GM19372 (cell line): ENCODE measurements at regions not wholly inside any gene's neighbourhood (a gene's known extent, or its start where the extent isn't known, plus 50 kb on each side); places are given as distances from the start of the nearest gene placed in this dataset.

ENCODE experiments used
- ATAC-seq: cut with Tn5 transposase; IDR thresholded peaks from one replicate; pipeline ENCODE4 v1.9.1; 2021; ENCODE audit warnings: mild to moderate bottlenecking, low read depth, moderate library complexity; ENCODE audit not compliant: unreplicated experiment

- no peak for ATAC-seq
These were observed 86.4 kb downstream of the ADRB2 start for GRCh38 chr5:148912714-148913398.

DNA sequence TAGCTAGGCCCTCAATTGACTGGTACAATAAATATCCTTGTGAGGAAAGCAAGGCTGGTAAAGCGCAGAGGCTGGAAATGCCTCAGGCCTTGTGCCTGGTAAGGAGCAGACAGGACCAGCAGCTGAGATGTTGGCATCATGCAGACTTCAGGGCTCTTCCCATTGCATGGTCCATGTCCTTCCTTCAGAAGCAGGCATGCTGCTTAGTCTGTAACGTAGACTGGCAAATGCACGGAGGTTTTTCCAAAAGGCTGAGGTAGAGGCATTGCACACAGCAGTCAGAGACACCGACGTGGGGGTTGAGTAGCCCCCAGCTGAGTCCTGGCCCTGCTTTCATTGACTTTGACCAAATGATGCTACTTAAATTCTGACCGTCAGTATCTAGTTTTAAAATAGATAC lies 87.1 kb downstream of the ADRB2 start:
- ATAC-seq = no peak

DNA sequence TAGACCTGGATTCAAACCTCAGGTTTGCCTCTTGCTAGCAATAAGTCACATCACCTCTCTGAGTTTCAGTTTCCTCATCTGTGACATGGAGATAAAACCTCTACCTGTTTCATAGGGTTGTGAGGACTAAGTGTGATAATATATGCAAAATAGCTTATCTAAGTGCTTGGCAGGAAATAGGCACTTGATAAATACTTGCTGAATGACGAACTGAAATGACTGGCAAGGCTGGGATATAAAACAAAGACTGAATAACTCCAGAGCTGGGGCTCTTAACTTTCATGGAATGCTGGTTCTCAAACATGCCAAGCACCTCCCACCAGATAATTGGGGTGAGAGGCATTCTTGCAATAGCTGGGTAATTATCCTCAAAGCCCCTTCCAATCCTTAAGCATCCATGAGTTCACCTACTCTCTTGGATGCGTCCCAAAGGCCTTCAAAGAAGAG lies 87.6 kb downstream of the ADRB2 start:
- no peak for ATAC-seq

GRCh38 chr5:148915224-148915817 lies 88.9 kb downstream of the ADRB2 start:
- no peak for ATAC-seq

DNA sequence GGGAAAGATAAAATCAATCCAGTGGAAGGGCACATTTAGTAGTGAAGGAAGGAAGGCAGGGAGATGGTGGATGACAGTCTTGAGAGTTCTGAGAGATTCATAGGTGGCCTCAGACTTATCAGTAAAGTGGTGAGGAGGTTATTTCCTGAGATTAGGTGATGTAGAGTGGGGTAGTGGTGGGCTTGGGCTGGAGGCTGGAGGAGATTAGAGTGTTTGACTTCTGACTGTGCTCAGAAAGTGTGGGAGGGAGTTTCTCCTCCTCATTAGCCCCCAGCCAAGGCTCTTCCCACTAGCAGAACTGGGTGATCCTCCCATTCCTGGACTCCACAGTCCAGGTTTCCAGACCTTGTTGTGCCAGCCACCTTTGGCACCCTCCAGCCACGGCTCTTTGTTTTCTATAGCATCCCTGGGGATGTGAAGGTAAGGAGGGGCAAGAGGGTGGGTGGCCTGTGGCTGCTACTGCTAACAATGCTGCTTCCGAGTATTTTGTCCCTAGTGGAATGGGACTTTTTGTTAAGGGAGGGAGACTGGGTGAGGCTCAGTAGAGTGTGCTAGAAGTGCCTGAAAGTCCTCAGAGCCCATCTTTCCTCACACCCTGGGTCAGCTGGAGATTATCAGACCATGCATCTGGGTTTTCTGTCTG lies 94.4 kb downstream of the ADRB2 start:
- ATAC-seq = no peak

DNA sequence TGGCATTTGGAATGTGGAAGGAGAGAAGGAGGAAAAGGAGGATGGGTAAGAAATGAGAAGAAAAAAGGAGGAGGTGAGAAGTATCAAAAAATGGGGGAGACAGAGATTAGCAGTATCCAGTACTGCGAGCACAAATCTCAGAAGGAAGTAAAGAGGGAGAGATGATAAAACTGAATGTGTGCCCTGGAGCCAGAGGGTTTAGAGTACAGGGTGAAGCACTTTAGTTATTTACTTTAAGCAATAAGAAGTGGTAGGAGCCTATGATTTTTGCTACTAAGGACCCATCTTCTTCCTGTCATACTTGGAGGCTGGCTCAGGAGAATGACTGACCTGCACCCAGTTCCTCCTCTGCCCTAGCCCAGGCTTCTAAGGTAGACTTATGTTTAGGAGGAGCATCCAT lies 94.9 kb downstream of the ADRB2 start:
- no peak for ATAC-seq

DNA sequence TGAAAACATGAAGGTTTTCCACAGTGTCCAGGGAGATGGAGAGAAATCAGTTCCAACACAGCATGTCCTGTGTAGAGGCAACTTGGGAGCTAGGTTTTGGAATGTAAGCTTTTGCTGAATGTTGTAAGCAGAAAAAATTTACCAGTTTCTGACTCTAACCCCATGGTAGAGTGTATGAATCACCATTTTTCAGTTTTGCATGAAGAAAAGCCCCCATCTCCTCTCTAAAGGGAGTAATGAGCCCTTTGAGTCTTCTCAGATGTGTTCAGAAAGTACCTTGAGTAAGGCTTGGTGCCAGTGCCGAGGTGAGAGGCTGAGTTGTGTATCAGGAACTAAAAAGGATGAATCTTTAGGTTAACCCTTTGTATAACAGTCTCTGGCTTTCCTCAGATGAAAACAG lies 96.2 kb downstream of the ADRB2 start:
- ATAC-seq = peak; percentile 53

DNA sequence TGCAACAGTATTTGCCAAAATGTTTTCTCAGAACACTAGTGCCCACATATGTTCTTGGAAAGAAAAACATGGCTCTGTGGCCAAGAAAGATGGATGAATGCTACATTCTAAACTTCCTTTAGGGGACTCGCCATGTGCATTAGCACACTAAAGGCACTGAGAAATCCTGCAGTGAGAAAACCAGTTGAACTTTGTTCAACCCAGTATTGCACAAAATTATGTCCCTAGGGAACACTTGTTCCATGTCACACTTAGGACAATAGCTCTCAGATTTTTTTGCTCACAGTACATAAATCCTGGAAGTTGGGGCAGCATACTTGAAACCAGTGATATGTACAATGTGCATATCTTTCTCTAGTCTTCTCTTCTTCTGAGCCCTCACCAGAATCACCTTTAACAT lies 96.6 kb downstream of the ADRB2 start:
- ATAC-seq = no peak

- ATAC-seq = no peak
These were observed 98.4 kb downstream of the ADRB2 start for GRCh38 chr5:148924817-148925216.

DNA sequence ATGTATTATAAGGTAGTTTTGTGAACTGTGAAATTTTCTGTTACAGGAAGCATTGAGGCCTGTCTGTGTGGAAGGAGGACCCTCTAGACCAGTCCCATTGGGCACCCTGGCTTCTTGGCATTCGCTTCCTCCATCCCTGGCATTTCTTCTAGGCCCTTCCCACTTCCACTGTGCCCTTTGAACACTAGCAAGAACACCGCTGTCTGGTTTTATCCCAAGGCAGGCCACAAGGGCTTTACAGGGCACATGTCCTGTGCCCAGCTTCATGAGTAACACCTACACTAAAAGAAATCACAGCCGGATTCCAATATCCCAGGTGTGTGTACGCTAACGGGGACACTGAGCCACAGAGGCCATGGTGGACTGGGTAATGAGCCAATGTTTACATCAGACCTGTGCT lies 99.8 kb downstream of the ADRB2 start:
- no peak for ATAC-seq

GRCh38 chr5:148927307-148927946 lies 101.0 kb downstream of the ADRB2 start:
- ATAC-seq = no peak

DNA sequence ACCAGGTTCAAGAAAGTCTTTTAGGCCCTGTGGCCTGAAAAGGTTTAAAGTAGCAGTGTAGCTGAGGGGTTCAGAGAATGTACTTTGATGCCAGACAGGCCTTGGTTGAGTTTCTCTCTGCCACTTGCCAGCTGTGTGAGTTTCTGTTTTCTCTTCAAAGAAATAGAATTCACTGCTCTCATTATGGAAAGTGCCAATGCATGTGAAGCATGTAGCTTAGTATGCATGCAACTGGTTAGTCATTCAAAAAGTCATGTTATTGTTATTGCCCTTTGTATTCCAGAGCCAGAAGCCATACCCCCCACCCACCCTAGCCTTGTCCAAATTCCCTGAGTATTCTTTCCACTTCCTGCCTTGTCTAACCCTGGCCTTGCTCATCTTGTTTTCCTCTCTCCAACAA lies 101.7 kb downstream of the ADRB2 start:
- ATAC-seq = no peak

GRCh38 chr5:148931453-148932057 lies 105.1 kb downstream of the ADRB2 start:
- ATAC-seq = no peak

- ATAC-seq = no peak
These were observed 106.0 kb downstream of the ADRB2 start for GRCh38 chr5:148932355-148932935.

GRCh38 chr5:148933903-148934432 lies 107.6 kb downstream of the ADRB2 start:
- ATAC-seq = no peak

DNA sequence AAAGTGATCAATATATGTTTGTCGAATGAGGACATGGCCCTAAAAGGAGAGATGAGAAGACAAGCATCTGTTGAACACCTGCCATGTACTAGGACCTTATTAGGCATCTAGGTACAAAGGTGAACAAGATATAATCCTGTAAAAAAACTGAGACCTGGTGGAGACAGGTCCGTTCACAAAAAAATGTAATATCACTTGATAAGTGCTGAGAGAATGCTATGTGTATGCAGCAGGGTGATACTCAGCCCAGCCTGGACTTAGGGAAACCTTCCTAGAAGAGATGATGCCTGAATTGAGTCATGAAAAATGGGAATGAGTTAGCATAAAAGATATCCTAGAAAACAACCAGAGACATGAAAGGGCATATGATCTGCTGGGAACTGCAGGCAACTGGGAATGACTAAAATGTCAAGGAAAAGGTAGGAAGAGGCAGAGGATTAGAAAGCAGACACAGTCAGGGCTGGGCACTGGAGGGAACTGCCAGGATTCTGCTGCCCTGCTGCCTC lies 108.5 kb downstream of the ADRB2 start:
- no peak for ATAC-seq

GRCh38 chr5:148937239-148937638 lies 110.8 kb downstream of the ADRB2 start:
- no peak for ATAC-seq

DNA sequence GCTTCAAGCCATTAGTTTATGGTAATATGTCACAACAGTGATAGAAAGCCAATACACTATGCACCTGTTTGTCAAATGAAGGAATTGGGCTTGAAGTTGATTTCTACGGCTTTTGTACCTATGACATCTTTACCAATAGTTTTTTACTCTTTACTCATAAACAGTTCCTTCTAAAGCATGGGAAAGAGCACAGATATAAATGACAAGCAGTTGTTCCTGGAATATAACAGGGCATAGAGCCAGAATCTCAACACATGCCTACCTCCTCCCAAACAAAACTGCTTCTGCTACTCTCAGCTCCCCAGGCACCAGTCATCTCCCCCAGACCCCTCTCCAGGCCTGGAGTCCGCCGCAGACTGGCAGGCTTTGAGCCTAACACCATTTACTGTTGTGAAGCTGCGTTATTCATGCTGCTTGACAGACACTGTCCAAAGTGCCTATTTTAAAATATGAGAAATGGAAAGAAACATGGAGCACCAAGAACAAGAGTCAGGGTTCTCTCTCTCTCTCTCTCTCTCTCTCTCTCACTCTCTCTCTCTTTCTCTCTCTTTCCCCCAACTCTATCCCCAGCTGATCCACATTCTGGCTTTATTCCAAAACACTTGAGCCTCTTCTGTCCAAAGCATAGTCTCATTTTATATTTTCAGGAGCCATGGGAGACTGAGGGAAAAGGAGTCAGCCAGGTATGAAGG lies 111.6 kb downstream of the ADRB2 start:
- no peak for ATAC-seq

GRCh38 chr5:148938522-148938882 lies 112.1 kb downstream of the ADRB2 start:
- ATAC-seq = no peak

DNA sequence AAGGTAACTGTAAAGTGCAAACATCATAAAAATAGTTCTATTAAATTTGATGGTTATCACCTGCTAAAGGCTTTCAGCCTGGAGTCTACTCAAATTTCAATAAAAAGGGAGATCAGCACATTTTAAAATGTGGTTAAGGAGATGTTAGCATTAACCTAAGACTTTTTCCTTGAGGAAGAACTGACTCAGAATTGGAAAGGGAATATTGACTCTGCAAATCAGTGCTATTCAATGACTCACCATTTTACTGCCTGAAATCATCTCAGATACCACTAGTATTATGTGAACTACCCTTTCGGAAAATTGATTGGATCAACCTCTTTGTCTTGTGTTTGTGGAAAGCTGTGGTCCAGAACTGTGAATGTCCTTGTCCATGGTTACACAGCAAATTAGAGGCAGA lies 113.3 kb downstream of the ADRB2 start:
- ATAC-seq = no peak
